GM03348 (cell line): ENCODE measurements at regions not wholly inside any gene's neighbourhood (a gene's known extent, or its start where the extent isn't known, plus 50 kb on each side); places are given as distances from the start of the nearest gene placed in this dataset.
"Not testable (repeated sequence)": the region's sequence is repeated elsewhere in the genome, so short reads cannot be mapped to it uniquely, and the experiment has no call there.

ENCODE experiments used
- DNase-seq: peaks from one replicate; pipeline ENCODE4 v3.0.0; 2012; ENCODE audit warnings: low spot score

GRCh38 chr10:3877211-3878000 is 92.4 kb upstream of the KLF6 start:
- DNase-seq: no peak

GRCh38 chr10:3876350-3876962 is 91.4 kb upstream of the KLF6 start:
- no peak for DNase-seq

GRCh38 chr10:3875842-3876235 is 90.8 kb upstream of the KLF6 start:
- DNase-seq: no peak

- DNase-seq: no peak
These were observed 90.2 kb upstream of the KLF6 start for GRCh38 chr10:3874990-3875841.

- DNase-seq: not testable (repeated sequence)
These were observed 89.6 kb upstream of the KLF6 start for GRCh38 chr10:3874610-3874989.

- DNase-seq: no peak
These were observed 88.9 kb upstream of the KLF6 start for GRCh38 chr10:3873728-3874461.

GRCh38 chr10:3872712-3873329 is 87.8 kb upstream of the KLF6 start:
- DNase-seq: no peak

GRCh38 chr10:3871424-3871996 is 86.5 kb upstream of the KLF6 start:
- DNase-seq: no peak

- DNase-seq: no peak
These were observed 84.0 kb upstream of the KLF6 start for GRCh38 chr10:3869036-3869435.

- DNase-seq: no peak
These were observed 83.3 kb upstream of the KLF6 start for GRCh38 chr10:3868271-3868664.

- DNase-seq: no peak
These were observed 82.7 kb upstream of the KLF6 start for GRCh38 chr10:3867454-3868270.

- no peak for DNase-seq
These were observed 81.3 kb upstream of the KLF6 start for GRCh38 chr10:3866332-3866731.

GRCh38 chr10:3865565-3865964 is 80.6 kb upstream of the KLF6 start:
- no peak for DNase-seq

GRCh38 chr10:3861795-3862194 is 76.8 kb upstream of the KLF6 start:
- no peak for DNase-seq

GRCh38 chr10:3858051-3858845 is 73.2 kb upstream of the KLF6 start:
- DNase-seq: no peak

- DNase-seq: no peak
These were observed 72.3 kb upstream of the KLF6 start for GRCh38 chr10:3857318-3857717.

GRCh38 chr10:3856593-3856992 is 71.6 kb upstream of the KLF6 start:
- no peak for DNase-seq

- no peak for DNase-seq
These were observed 68.7 kb upstream of the KLF6 start for GRCh38 chr10:3853547-3854303.

- DNase-seq: no peak
These were observed 68.0 kb upstream of the KLF6 start for GRCh38 chr10:3853016-3853415.
